SK-N-SH (cell line): ENCODE measurements at regions not wholly inside any gene's neighbourhood (a gene's known extent, or its start where the extent isn't known, plus 50 kb on each side); places are given as distances from the start of the nearest gene placed in this dataset.
A peak's percentile ranks its signal among the peaks of the same experiment; 100 is the strongest.

Experiments
- CTCF ChIA-PET: fragments of 300-600, 350-600 bp; formaldehyde crosslinking; extraction: SDS; loops from one replicate; lab custom pipeline; 2021; lab: Yijun Ruan, JAX
- POLR2A ChIA-PET: fragments of 350-600 bp; sonication (Branson Sonifier 250); formaldehyde crosslinking; extraction: SDS; loops from one replicate; lab custom pipeline; 2020; ENCODE audit warnings: antibody characterized with exemption, inconsistent platforms; lab: Yijun Ruan, JAX
- DNase-seq: peaks from one replicate; pipeline ENCODE4 v3.0.0; 2012
- H2AFZ ChIP-seq: fragments of 200-600 bp; sonication (generic); 2 replicates; pipeline ENCODE4 v1.8.1; 2016; ENCODE audit warnings: antibody characterized with exemption, mild to moderate bottlenecking, low read depth
- H3F3A ChIP-seq: fragments of 200-600 bp; sonication (generic); replicated peaks from 2 replicates; pipeline ENCODE3; 2016; ENCODE audit warnings: antibody characterized with exemption, mild to moderate bottlenecking; ENCODE audit not compliant: insufficient read depth
- H3K27ac ChIP-seq, 2 experiments: fragments of 200-500 bp in 1 of 2; fragments of 200-600 bp in 1 of 2; sonication (Bioruptor generic) in 1 of 2; sonication (generic), shearing (Covaris generic) in 1 of 2; 2 replicates each; pipeline versions ENCODE4 v1.5.1 to v1.6.1; 2014 to 2016; ENCODE audit warnings: low read depth in 2 of 2, inconsistent platforms in 1 of 2, low read length in 1 of 2, mild to moderate bottlenecking in 1 of 2, mixed read lengths in 1 of 2
- H3K27me3 ChIP-seq: fragments of 200-600 bp; sonication (generic), shearing (Covaris generic); 2 replicates; pipeline ENCODE4 v1.6.1; 2016; ENCODE audit warnings: mixed run types; ENCODE audit not compliant: insufficient read depth
- H3K36me3 ChIP-seq, 2 experiments: fragments of 200-500 bp in 1 of 2; fragments of 200-600 bp in 1 of 2; sonication (Bioruptor generic) in 1 of 2; sonication (generic) in 1 of 2; replicated peaks in 1 of 2; 2 replicates each; pipeline versions ENCODE3 to v1.5.1; 2014 to 2016; ENCODE audit warnings: low read length in 1 of 2, mild to moderate bottlenecking in 1 of 2; ENCODE audit not compliant: insufficient read depth in 2 of 2, control insufficient read depth in 1 of 2
- H3K4me1 ChIP-seq, 2 experiments: fragments of 200-500 bp in 1 of 2; fragments of 200-600 bp in 1 of 2; sonication (Bioruptor generic) in 1 of 2; sonication (generic), shearing (Covaris generic) in 1 of 2; 2 replicates each; pipeline versions ENCODE4 v1.5.1 to v1.6.1; 2014 to 2016; ENCODE audit warnings: low read depth in 1 of 2, low read length in 1 of 2, mixed run types in 1 of 2; ENCODE audit not compliant: insufficient read depth in 2 of 2, control insufficient read depth in 1 of 2
- H3K4me2 ChIP-seq: fragments of 200-600 bp; sonication (generic), shearing (Covaris generic); 2 replicates; pipeline ENCODE4 v1.6.1; 2017; ENCODE audit warnings: mixed run types
- H3K4me3 ChIP-seq, 2 experiments: fragments of 200-500 bp in 1 of 2; fragments of 200-600 bp in 1 of 2; sonication (Bioruptor generic) in 1 of 2; sonication (generic), shearing (Covaris generic) in 1 of 2; 2 replicates each; pipeline versions ENCODE4 v1.5.1 to v1.8.1; 2014 to 2016; ENCODE audit warnings: low read depth in 2 of 2, inconsistent platforms in 1 of 2, low read length in 1 of 2, mild to moderate bottlenecking in 1 of 2, mixed read lengths in 1 of 2, moderate library complexity in 1 of 2
- H3K79me2 ChIP-seq: fragments of 200-600 bp; sonication (generic); 2 replicates; pipeline ENCODE4 v1.8.1; 2017; ENCODE audit warnings: mild to moderate bottlenecking; ENCODE audit not compliant: insufficient read depth
- H3K9ac ChIP-seq: fragments of 200-600 bp; sonication (generic); 2 replicates; pipeline ENCODE4 v1.6.1; 2017; ENCODE audit warnings: mixed run types
- H3K9me2 ChIP-seq: fragments of 200-600 bp; sonication (generic); 2 replicates; pipeline ENCODE4 v1.6.1; 2017; ENCODE audit warnings: mixed run types
- H3K9me3 ChIP-seq: fragments of 200-600 bp; sonication (generic); 2 replicates; pipeline ENCODE4 v1.6.1; 2017; ENCODE audit warnings: mixed run types, mild to moderate bottlenecking, moderate library complexity
- H4K20me1 ChIP-seq: fragments of 200-600 bp; sonication (generic); 2 replicates; pipeline ENCODE4 v1.6.1; 2017; ENCODE audit warnings: mild to moderate bottlenecking, mixed run types; ENCODE audit not compliant: insufficient read depth
- CHD2 ChIP-seq: fragments of 150-350 bp; IDR thresholded peaks from 2 replicates; pipeline ENCODE4 v1.6.1; 2018; ENCODE audit warnings: low read length; ENCODE audit not compliant: partially characterized antibody
- ELF1 ChIP-seq: IDR thresholded peaks from 2 replicates; pipeline ENCODE4 v1.4.0; 2012
- EP300 ChIP-seq, 2 experiments: IDR thresholded peaks; 2 replicates each; pipeline versions ENCODE4 v1.4.0 to v1.6.1; 2012; ENCODE audit warnings: borderline replicate concordance in 1 of 2, low read depth in 1 of 2, low read length in 1 of 2
- FOXJ3 ChIP-seq: sonication (generic); formaldehyde crosslinking; IDR thresholded peaks from 2 replicates; pipeline ENCODE4 v1.5.1; 2020; ENCODE audit warnings: mild to moderate bottlenecking, missing genetic modification reagents
- FOXM1 ChIP-seq: IDR thresholded peaks from 2 replicates; pipeline ENCODE4 v1.4.0; 2012; ENCODE audit warnings: low read depth, mild to moderate bottlenecking
- GATA2 ChIP-seq: sonication (generic); formaldehyde crosslinking; IDR thresholded peaks from 2 replicates; pipeline ENCODE4 v1.5.0; 2020; ENCODE audit warnings: mild to moderate bottlenecking, missing genetic modification reagents
- IRF3 ChIP-seq: fragments of 150-350 bp; IDR thresholded peaks from 2 replicates; pipeline ENCODE4 v1.6.1; 2016; ENCODE audit warnings: mild to moderate bottlenecking, low read depth, low read length
- JUND ChIP-seq: IDR thresholded peaks from 2 replicates; pipeline ENCODE4 v1.4.0; 2012
- MEF2A ChIP-seq: IDR thresholded peaks from 2 replicates; pipeline ENCODE4 v1.4.0; 2012; ENCODE audit warnings: low read depth, borderline replicate concordance
- MXI1 ChIP-seq: IDR thresholded peaks from 2 replicates; pipeline ENCODE4 v1.6.1; 2012; ENCODE audit warnings: mild to moderate bottlenecking, low read depth, low read length, improper control_type of control experiment
- NFIC ChIP-seq: IDR thresholded peaks from 2 replicates; pipeline ENCODE4 v1.4.0; 2012; ENCODE audit warnings: borderline replicate concordance
- RAD21 ChIP-seq: IDR thresholded peaks from 2 replicates; pipeline ENCODE4 v1.6.1; 2012; ENCODE audit warnings: mild to moderate bottlenecking, low read length
- RCOR1 ChIP-seq: fragments of 150-350 bp; IDR thresholded peaks from 2 replicates; pipeline ENCODE4 v1.6.1; 2017; ENCODE audit warnings: antibody characterized with exemption, low read length
- REST ChIP-seq: IDR thresholded peaks from 2 replicates; pipeline ENCODE4 v1.6.1; 2012; ENCODE audit warnings: mild to moderate bottlenecking, low read depth, low read length, moderate library complexity
- RFX5 ChIP-seq: IDR thresholded peaks from 2 replicates; pipeline ENCODE4 v1.6.1; 2012; ENCODE audit warnings: mild to moderate bottlenecking, improper control_type of control experiment, low read length
- TCF12 ChIP-seq: IDR thresholded peaks from 2 replicates; pipeline ENCODE4 v1.4.0; 2012
- USF1 ChIP-seq: IDR thresholded peaks from 2 replicates; pipeline ENCODE4 v1.4.0; 2012; ENCODE audit warnings: low read depth, borderline replicate concordance
- ZBTB33 ChIP-seq: IDR thresholded peaks from 2 replicates; pipeline ENCODE4 v1.4.0; 2012; ENCODE audit warnings: low read depth, borderline replicate concordance
- WGBS: methylation state at CpG from one replicate; pipeline ENCODE4 v1.1.6; 2017; ENCODE audit warnings: low lambda C conversion rate; 5-methylcytosine and 5-hydroxymethylcytosine counted together

- TF ChIP-seq CHD2 (peak; percentile 80), RAD21 (peak; percentile 34), REST (no peak), NFIC (0 out of 2 replicates have a peak, but pooled peaks have one; percentile 26), RCOR1 (peak; percentile 93), FOXM1 (no peak), TCF12 (peak; percentile 36; the same call in 1 of the 2 replicates), USF1 (no peak), IRF3 (no peak), RFX5 (no peak), ELF1 (no peak), JUND (no peak), MXI1 (peak; percentile 48; the same call in 1 of the 2 replicates), ZBTB33 (no peak), MEF2A (no peak), EP300 (IDR thresholded peaks at IDR 0.05; ENCODE audit: borderline replicate concordance in 1 of 2, low read depth in 1 of 2, low read length in 1 of 2) (peak in 1 of 2 experiments; percentile 87; a peak in 2 of 4 replicates), GATA2 (CRISPR knock-in tag) (peak; percentile 86), FOXJ3 (CRISPR knock-in tag) (peak; percentile 53)
- no peaks in the 10 kb centered on the region for H3K79me2 ChIP-seq
- H3K27me3 ChIP-seq = no peaks in the 10 kb centered on the region
- no peaks in the 10 kb centered on the region for H3F3A ChIP-seq
- no peak overlapping the region for H3K4me2 ChIP-seq
- no peak overlapping the region for H3K4me3 ChIP-seq
- peaks cover 0 to 8% of the 10 kb centered on the region in 2 experiments; a peak in 3 of 4 replicates for H3K4me1 ChIP-seq
- 6% methylated on average over 3 of the region's 3 CpGs for WGBS
- H3K9me2 ChIP-seq = no peaks in the 10 kb centered on the region
- no peaks in the 10 kb centered on the region for H3K9me3 ChIP-seq
- H3K27ac ChIP-seq = peak overlapping the region in 1 of 2 experiments; percentile 6; a peak in 1 of 4 replicates
- CTCF ChIA-PET = interaction anchor here (1.4 kb wide), 1 partner anchor 214 kb away, joined by 3 read pairs; no protein-coding TSS in a partner anchor
- H3K36me3 ChIP-seq = no peaks in the 10 kb centered on the region
- POLR2A ChIA-PET = no interaction called here
- no peak overlapping the region for H2AFZ ChIP-seq
- no peaks in the 10 kb centered on the region for H4K20me1 ChIP-seq
- H3K9ac ChIP-seq = no peak overlapping the region
- DNase-seq = peak; percentile 59
Measured at GRCh38 chr13:90800082-90800746, 547.3 kb upstream of the MIR17HG start.
